CD14-positive monocyte (primary cell): ENCODE measurements at regions not wholly inside any gene's neighbourhood (a gene's known extent, or its start where the extent isn't known, plus 50 kb on each side); places are given as distances from the start of the nearest gene placed in this dataset.

ENCODE experiments used
- DNase-seq, 3 donors: peaks; one replicate each; pipeline ENCODE4 v3.0.0-alpha.2; 2011 to 2022
- H2AFZ ChIP-seq: 2 replicates; pipeline ENCODE4 v1.6.0; 2012; ENCODE audit warnings: mild to moderate bottlenecking, low read depth, low read length, inconsistent platforms; ENCODE audit not compliant: insufficient read depth, poor library complexity, severe bottlenecking
- H3K27ac ChIP-seq, 2 donors: 1 replicate in 1 of 2; 2 replicates in 1 of 2; pipeline ENCODE4 v1.5.1; 2012 to 2013; ENCODE audit warnings: low read length in 2 of 2, control low read depth in 1 of 2, inconsistent platforms in 1 of 2, low read depth in 1 of 2, mild to moderate bottlenecking in 1 of 2
- H3K27me3 ChIP-seq, 2 donors: one replicate each; pipeline versions ENCODE4 v1.6.0 to v1.6.1; 2011 to 2013; ENCODE audit warnings: low read length in 2 of 2; ENCODE audit not compliant: control insufficient read depth in 2 of 2, insufficient read depth in 2 of 2
- H3K36me3 ChIP-seq, 2 donors: replicated peaks in 1 of 2; 1 replicate in 1 of 2; 2 replicates in 1 of 2; pipeline versions ENCODE4 v1.5.1 to v1.6.1; 2012 to 2013; ENCODE audit warnings: low read length in 2 of 2, control low read depth in 1 of 2, inconsistent platforms in 1 of 2, mild to moderate bottlenecking in 1 of 2; ENCODE audit not compliant: insufficient read depth in 2 of 2, control insufficient read depth in 1 of 2
- H3K4me1 ChIP-seq, 2 donors: 1 replicate in 1 of 2; 2 replicates in 1 of 2; pipeline versions ENCODE4 v1.5.1 to v1.6.1; 2012 to 2013; ENCODE audit warnings: low read length in 2 of 2, control low read depth in 1 of 2, inconsistent platforms in 1 of 2, mild to moderate bottlenecking in 1 of 2, moderate library complexity in 1 of 2; ENCODE audit not compliant: insufficient read depth in 2 of 2, control insufficient read depth in 1 of 2
- H3K4me2 ChIP-seq: replicated peaks from 2 replicates; pipeline ENCODE3; 2012; ENCODE audit warnings: low read length, moderate library complexity, mild to moderate bottlenecking; ENCODE audit not compliant: poor library complexity, severe bottlenecking; ENCODE audit errors: extremely low read depth
- H3K4me3 ChIP-seq, 3 experiments: fragments of 200-600 bp in 1 of 3; sonication (generic) in 1 of 3; replicated peaks in 1 of 3; 1 replicate in 2 of 3; 2 replicates in 1 of 3; pipeline ENCODE4 v1.5.1; 2011 to 2013; ENCODE audit warnings: low read length in 3 of 3, mild to moderate bottlenecking in 3 of 3, control low read depth in 2 of 3, low read depth in 2 of 3, inconsistent platforms in 1 of 3, moderate library complexity in 1 of 3
- H3K79me2 ChIP-seq: 2 replicates; pipeline ENCODE4 v1.6.0; 2012; ENCODE audit warnings: mild to moderate bottlenecking, control low read depth, inconsistent platforms, low read length, moderate library complexity; ENCODE audit not compliant: insufficient read depth
- H3K9ac ChIP-seq: 2 replicates; pipeline ENCODE4 v1.6.0; 2017; ENCODE audit warnings: low read length, mild to moderate bottlenecking; ENCODE audit not compliant: insufficient read depth, poor library complexity, severe bottlenecking
- H3K9me3 ChIP-seq, 2 donors: replicated peaks in 1 of 2; 1 replicate in 1 of 2; 2 replicates in 1 of 2; pipeline versions ENCODE4 v1.5.1 to v1.6.1; 2012 to 2013; ENCODE audit warnings: low read length in 2 of 2, control low read depth in 1 of 2; ENCODE audit not compliant: control insufficient read depth in 1 of 2, insufficient read depth in 1 of 2
- H4K20me1 ChIP-seq: 2 replicates; pipeline ENCODE4 v1.6.0; 2012; ENCODE audit warnings: mild to moderate bottlenecking, low read length, control low read depth, moderate library complexity; ENCODE audit not compliant: insufficient read depth
- H3K27ac Mint-ChIP-seq, 7 donors: one replicate each; pipeline ENCODE4 v1.8.0; 2020; ENCODE audit warnings: mild to moderate bottlenecking in 7 of 7, mixed read lengths in 7 of 7, moderate library complexity in 6 of 7, inconsistent platforms in 2 of 7
- H3K27me3 Mint-ChIP-seq, 3 donors: one replicate each; pipeline ENCODE4 v1.8.0; 2021 to 2022; ENCODE audit warnings: low read depth in 3 of 3, mild to moderate bottlenecking in 3 of 3, mixed read lengths in 3 of 3, moderate library complexity in 3 of 3, inconsistent platforms in 1 of 3
- H3K36me3 Mint-ChIP-seq, 2 donors: one replicate each; pipeline ENCODE4 v1.8.0; 2020; ENCODE audit warnings: mixed read lengths in 2 of 2, inconsistent platforms in 1 of 2, mild to moderate bottlenecking in 1 of 2
- H3K4me1 Mint-ChIP-seq: one replicate; pipeline ENCODE4 v1.8.0; 2020; ENCODE audit warnings: mild to moderate bottlenecking, mixed read lengths
- H3K4me3 Mint-ChIP-seq, 2 donors: one replicate each; pipeline ENCODE4 v1.8.0; 2020; ENCODE audit warnings: mild to moderate bottlenecking in 2 of 2, mixed read lengths in 2 of 2, moderate library complexity in 1 of 2
- H3K9me3 Mint-ChIP-seq, 7 donors: one replicate each; pipeline ENCODE4 v1.8.0; 2020 to 2022; ENCODE audit warnings: mixed read lengths in 7 of 7, mild to moderate bottlenecking in 6 of 7, moderate library complexity in 6 of 7, inconsistent platforms in 2 of 7
- CTCF ChIP-seq: fragments of 200-600 bp; IDR thresholded peaks from one replicate; pipeline ENCODE4 v1.8.0; 2022; ENCODE audit warnings: antibody characterized with exemption, mild to moderate bottlenecking
- WGBS: methylation state at CpG from one replicate; pipeline ENCODE4 v1.1.5; 2013; ENCODE audit warnings: missing lambda C conversion rate; ENCODE audit not compliant: insufficient coverage; 5-methylcytosine and 5-hydroxymethylcytosine counted together
- intact Hi-C, 2 donors: fragments of 100-400 bp; cut with micrococcal nuclease; formaldehyde crosslinking; loops; one replicate each; pipeline versions ENCODE4 v1.15.0 to v1.15.1; 2023

- WGBS = 100% methylated on average over 1 of the region's 2 CpGs
- Histone ChIP-seq H3K27ac (no peak overlapping the region), H3K4me3 (no peak overlapping the region), H3K9me3 (no peaks in the 10 kb centered on the region), H2AFZ (no peak overlapping the region), H3K9ac (no peak overlapping the region), H3K27me3 (no peaks in the 10 kb centered on the region), H3K79me2 (no peaks in the 10 kb centered on the region), H4K20me1 (no peaks in the 10 kb centered on the region), H3K36me3 (no peaks in the 10 kb centered on the region), H3K4me2 (no peak overlapping the region), H3K4me1 (no peaks in the 10 kb centered on the region)
- Mint-ChIP-seq H3K4me3 (no peak overlapping the region), H3K36me3 (no peaks in the 10 kb centered on the region), H3K4me1 (no peaks in the 10 kb centered on the region), H3K27me3 (peaks cover 2 to 4% (median 2%) of the 10 kb centered on the region in 3 donors), H3K9me3 (peaks cover 0 to 4% (median 0%) of the 10 kb centered on the region in 7 donors), H3K27ac (no peak overlapping the region)
- intact Hi-C loops = no loop called here
- no peak for TF ChIP-seq CTCF
- no peak for DNase-seq
Observed at GRCh38 chr12:114168061-114168460, 201.9 kb upstream of the RBM19 start.

GRCh38 chr12:114167431-114167830, 201.3 kb upstream of the RBM19 start:
- no peak overlapping the region for H3K27ac ChIP-seq
- no peak overlapping the region for H3K4me3 ChIP-seq
- no peak for DNase-seq
- Mint-ChIP-seq H3K27me3 (peaks cover 2 to 4% (median 2%) of the 10 kb centered on the region in 3 donors), H3K4me1 (no peaks in the 10 kb centered on the region), H3K27ac (no peak overlapping the region), H3K9me3 (peaks cover 0 to under 1% (median 0%) of the 10 kb centered on the region in 7 donors), H3K4me3 (no peak overlapping the region), H3K36me3 (no peaks in the 10 kb centered on the region)
- no peak overlapping the region for H2AFZ ChIP-seq
- H3K79me2 ChIP-seq = no peaks in the 10 kb centered on the region
- H3K4me2 ChIP-seq = no peak overlapping the region
- H3K36me3 ChIP-seq = no peaks in the 10 kb centered on the region
- no peak for TF ChIP-seq CTCF
- no peaks in the 10 kb centered on the region for H3K9me3 ChIP-seq
- no peaks in the 10 kb centered on the region for H3K4me1 ChIP-seq
- no peaks in the 10 kb centered on the region for H3K27me3 ChIP-seq
- 100% methylated on average over 1 of the region's 1 CpG for WGBS
- H3K9ac ChIP-seq = no peak overlapping the region
- H4K20me1 ChIP-seq = no peaks in the 10 kb centered on the region
- intact Hi-C loops = no loop called here
